Activated naive CD4-positive, alpha-beta T cell treated with anti-CD3 and anti-CD28 coated beads, Interleukin-2, amount 10 ng/mL, durations not matched to agents 7 days and 5 days (primary cell): ENCODE measurements at regions not wholly inside any gene's neighbourhood (a gene's known extent, or its start where the extent isn't known, plus 50 kb on each side); places are given as distances from the start of the nearest gene placed in this dataset.
"Not testable (repeated sequence)": the region's sequence is repeated elsewhere in the genome, so short reads cannot be mapped to it uniquely, and the experiment has no call there.

ENCODE experiments used
- CTCF ChIA-PET: fragments of 350-600 bp; sonication (Branson Sonifier 250); formaldehyde crosslinking; loops from one replicate; lab custom pipeline; 2021; ENCODE audit warnings: antibody characterized with exemption; lab: Charles Lee
- DNase-seq: peaks from one replicate; pipeline ENCODE4 v3.0.0-alpha.2; 2020
- H3K27ac Mint-ChIP-seq: one replicate; pipeline ENCODE4 v1.8.0; 2021; ENCODE audit warnings: mild to moderate bottlenecking, moderate library complexity, mixed read lengths
- H3K27me3 Mint-ChIP-seq: one replicate; pipeline ENCODE4 v1.8.0; 2021; ENCODE audit warnings: mild to moderate bottlenecking, mixed read lengths
- H3K36me3 Mint-ChIP-seq: one replicate; pipeline ENCODE4 v1.8.0; 2021; ENCODE audit warnings: mixed read lengths
- H3K4me1 Mint-ChIP-seq: one replicate; pipeline ENCODE4 v1.8.0; 2021; ENCODE audit warnings: mixed read lengths
- H3K4me3 Mint-ChIP-seq: one replicate; pipeline ENCODE4 v1.8.0; 2021; ENCODE audit warnings: mild to moderate bottlenecking, moderate library complexity, mixed read lengths
- H3K9me3 Mint-ChIP-seq: one replicate; pipeline ENCODE4 v1.8.0; 2021; ENCODE audit warnings: mixed read lengths

DNA sequence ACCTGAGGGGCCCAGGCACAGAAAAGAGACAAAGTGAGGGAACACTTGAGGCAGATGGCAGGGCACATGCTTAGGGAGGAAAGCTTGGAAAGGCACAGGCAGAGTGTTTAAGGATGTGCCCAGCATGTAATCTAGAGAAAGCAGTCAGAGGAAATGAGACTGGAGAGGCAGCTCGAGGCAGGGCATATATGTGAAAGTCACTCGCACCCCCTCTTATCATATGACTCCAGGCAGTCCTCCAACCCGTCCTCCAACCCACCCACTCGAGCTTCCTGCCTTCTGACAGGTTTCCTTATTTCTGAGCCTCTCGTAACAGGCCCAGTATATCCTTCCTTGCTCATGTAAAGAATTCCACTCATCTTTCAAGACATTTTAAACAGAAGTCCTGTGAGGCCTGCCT lies 294.0 kb downstream of the SOX2 start:
- CTCF ChIA-PET: no interaction called here
- H3K27ac Mint-ChIP-seq: no peak overlapping the region
- H3K4me3 Mint-ChIP-seq: no peak overlapping the region

DNA sequence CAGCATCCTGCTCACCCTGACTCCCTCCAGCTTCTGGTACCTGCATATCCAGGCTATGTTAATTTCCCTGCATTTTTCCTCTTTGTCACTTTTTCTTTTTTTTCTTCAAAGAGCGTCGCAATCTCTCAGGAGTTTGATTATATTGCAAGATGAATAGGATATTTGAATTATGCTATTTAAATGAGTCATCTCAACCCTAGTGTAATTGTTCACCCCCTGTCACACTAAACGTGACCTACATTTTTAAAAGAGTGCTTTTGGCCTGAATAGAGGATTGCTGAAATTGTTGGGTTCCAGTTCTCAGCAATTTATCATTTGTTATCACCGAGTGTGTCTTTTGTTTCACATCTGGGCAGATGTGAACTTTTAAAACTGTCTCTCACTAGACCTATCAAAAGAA lies 294.7 kb downstream of the SOX2 start:
- Mint-ChIP-seq H3K9me3 (no peaks in the 10 kb centered on the region), H3K4me1 (no peaks in the 10 kb centered on the region), H3K4me3 (no peak overlapping the region)

More for the DNA sequence above, 294.0 kb downstream of the SOX2 start:
- Mint-ChIP-seq H3K4me1 (no peaks in the 10 kb centered on the region), H3K36me3 (no peaks in the 10 kb centered on the region), H3K9me3 (no peaks in the 10 kb centered on the region), H3K27me3 (no peaks in the 10 kb centered on the region)
- no peak for DNase-seq

DNA sequence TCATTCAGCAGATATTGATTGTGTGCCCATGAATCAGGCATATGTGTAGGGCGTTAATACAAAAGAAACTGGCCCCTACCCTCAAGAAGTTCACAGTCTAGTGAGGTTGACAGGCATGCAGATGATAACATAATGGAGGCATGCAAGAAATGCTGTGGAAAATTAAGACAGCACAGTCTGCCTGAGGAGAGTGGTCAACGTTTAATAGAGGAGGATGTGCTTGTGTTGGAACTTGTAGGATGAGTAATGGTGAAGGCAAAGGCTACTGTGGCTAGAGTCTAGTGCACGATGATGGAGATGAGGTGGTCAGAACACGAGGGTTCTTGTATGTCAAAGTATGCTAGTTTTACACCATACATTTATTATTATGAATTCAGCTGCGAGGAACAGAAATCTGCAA lies 295.7 kb downstream of the SOX2 start:
- no peak overlapping the region for H3K27ac Mint-ChIP-seq
- no peaks in the 10 kb centered on the region for H3K9me3 Mint-ChIP-seq
- H3K36me3 Mint-ChIP-seq: no peaks in the 10 kb centered on the region
- H3K4me3 Mint-ChIP-seq: no peak overlapping the region
- DNase-seq: no peak
- no peaks in the 10 kb centered on the region for H3K4me1 Mint-ChIP-seq
- no peaks in the 10 kb centered on the region for H3K27me3 Mint-ChIP-seq
- CTCF ChIA-PET: no interaction called here

More for the DNA sequence above, 294.7 kb downstream of the SOX2 start:
- no peak overlapping the region for H3K27ac Mint-ChIP-seq
- DNase-seq: no peak
- no peaks in the 10 kb centered on the region for H3K36me3 Mint-ChIP-seq
- no peaks in the 10 kb centered on the region for H3K27me3 Mint-ChIP-seq
- CTCF ChIA-PET: no interaction called here

DNA sequence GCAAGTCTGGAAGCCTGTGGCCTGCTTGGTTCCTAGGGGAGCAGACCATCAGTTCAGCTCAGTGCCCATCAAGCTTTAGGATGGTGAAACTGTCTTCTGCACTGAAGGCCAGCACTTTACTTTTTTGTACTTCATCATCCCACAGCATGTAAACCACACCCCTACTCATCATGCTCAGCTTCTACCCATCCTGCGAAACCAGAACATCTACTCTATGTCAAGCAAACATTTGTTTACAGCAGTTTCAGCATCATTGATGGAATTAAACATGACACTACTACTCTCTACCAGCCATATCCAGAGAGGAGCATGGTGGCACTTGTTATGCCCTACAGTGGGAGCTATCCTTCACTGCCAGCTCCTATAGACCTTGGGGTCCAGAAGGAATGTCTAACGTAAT lies 306.6 kb downstream of the SOX2 start:
- DNase-seq: no peak
- no peaks in the 10 kb centered on the region for H3K36me3 Mint-ChIP-seq
- H3K4me1 Mint-ChIP-seq: no peaks in the 10 kb centered on the region
- no peak overlapping the region for H3K4me3 Mint-ChIP-seq
- H3K9me3 Mint-ChIP-seq: no peaks in the 10 kb centered on the region
- no peak overlapping the region for H3K27ac Mint-ChIP-seq
- peaks cover 3% of the 10 kb centered on the region for H3K27me3 Mint-ChIP-seq
- CTCF ChIA-PET: no interaction called here

DNA sequence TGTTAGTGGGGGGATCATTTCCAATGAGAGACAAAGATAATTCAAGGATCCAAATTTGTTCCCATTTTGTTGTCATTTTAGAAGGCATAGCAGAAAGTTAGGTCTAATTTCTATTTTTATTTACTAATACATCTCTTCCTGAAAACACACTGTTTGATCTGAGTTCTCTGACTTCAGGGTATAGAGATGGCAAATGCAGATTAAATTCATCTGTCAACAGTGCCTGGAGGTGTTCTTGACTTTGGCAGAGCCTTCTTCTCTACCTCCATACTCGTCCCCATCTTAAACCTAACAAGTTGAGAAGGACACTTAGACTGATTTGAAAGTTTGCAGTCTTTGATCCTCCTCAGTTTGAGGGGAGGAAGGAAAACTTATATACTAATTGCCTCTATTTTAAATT lies 308.2 kb downstream of the SOX2 start:
- H3K4me3 Mint-ChIP-seq: no peak overlapping the region
- no peak for DNase-seq
- H3K27ac Mint-ChIP-seq: no peak overlapping the region
- H3K36me3 Mint-ChIP-seq: no peaks in the 10 kb centered on the region
- H3K9me3 Mint-ChIP-seq: no peaks in the 10 kb centered on the region
- peaks cover 3% of the 10 kb centered on the region for H3K27me3 Mint-ChIP-seq
- CTCF ChIA-PET: no interaction called here
- no peaks in the 10 kb centered on the region for H3K4me1 Mint-ChIP-seq

DNA sequence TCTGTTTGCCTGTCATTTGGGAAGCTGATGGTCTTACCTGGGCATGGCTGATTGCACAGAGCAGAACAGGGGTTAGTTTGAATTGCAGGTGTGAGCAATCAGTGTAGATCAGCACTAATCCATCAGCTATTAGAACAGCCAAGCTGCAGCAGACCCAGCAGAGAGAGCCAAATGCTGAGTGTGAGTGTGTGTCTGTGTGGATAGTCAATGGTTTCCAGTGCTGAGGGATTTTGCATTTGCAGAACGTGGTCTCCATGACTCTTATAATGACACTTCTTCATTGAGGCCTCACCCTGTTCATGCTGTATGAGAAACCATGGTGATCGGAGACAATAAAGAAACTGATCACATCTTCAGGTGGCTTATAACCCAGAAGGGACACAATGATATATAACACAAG lies 312.1 kb downstream of the SOX2 start:
- Mint-ChIP-seq H3K4me3 (no peak overlapping the region), H3K9me3 (no peaks in the 10 kb centered on the region), H3K27me3 (peaks cover under 1% of the 10 kb centered on the region), H3K27ac (no peak overlapping the region), H3K36me3 (no peaks in the 10 kb centered on the region), H3K4me1 (no peaks in the 10 kb centered on the region)
- CTCF ChIA-PET: no interaction called here
- DNase-seq: no peak

DNA sequence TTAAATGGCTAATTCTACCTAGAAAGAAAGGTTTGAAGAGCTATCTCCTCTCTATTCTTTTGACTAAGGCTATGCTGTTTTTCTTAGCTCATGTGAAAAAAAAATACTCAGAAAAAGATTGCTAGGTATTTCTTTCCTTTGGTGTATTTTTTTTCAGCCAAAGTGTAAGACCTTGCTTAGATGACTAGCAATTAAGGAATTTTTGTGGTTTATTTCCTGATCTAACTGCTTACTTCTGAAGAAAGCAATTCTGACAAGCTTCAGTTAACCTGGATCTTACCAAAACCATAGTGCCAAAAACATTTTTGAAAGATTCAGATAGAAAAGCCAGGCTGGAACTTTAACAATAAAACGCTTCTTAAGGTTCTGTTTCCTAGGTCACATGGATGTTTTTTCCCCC lies 315.6 kb downstream of the SOX2 start:
- CTCF ChIA-PET: no interaction called here
- Mint-ChIP-seq H3K4me1 (no peaks in the 10 kb centered on the region), H3K27me3 (no peaks in the 10 kb centered on the region), H3K4me3 (no peak overlapping the region), H3K36me3 (no peaks in the 10 kb centered on the region), H3K27ac (no peak overlapping the region), H3K9me3 (no peaks in the 10 kb centered on the region)
- no peak for DNase-seq

DNA sequence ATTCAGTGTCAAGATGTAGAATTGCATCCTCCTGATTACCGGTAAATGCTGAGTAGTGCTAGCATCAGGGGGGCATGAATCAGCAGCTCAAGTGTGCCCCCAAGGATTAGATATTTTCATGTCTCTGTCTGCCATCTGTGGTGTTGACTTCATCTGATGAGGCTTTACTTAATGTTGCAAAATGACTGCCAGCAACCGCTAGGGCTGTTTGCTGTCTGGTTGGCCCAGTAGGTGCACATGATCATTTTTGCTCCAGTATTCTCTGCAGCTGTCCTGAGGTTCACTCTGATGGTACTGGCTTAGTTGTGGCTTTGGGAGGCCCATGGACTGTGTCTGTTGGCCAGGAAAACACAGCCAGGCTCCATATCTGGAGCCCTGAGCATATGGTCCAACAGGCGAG lies 316.4 kb downstream of the SOX2 start:
- Mint-ChIP-seq H3K36me3 (no peaks in the 10 kb centered on the region), H3K27me3 (no peaks in the 10 kb centered on the region), H3K4me1 (no peaks in the 10 kb centered on the region), H3K27ac (no peak overlapping the region), H3K4me3 (no peak overlapping the region), H3K9me3 (no peaks in the 10 kb centered on the region)
- CTCF ChIA-PET: no interaction called here
- DNase-seq: no peak

DNA sequence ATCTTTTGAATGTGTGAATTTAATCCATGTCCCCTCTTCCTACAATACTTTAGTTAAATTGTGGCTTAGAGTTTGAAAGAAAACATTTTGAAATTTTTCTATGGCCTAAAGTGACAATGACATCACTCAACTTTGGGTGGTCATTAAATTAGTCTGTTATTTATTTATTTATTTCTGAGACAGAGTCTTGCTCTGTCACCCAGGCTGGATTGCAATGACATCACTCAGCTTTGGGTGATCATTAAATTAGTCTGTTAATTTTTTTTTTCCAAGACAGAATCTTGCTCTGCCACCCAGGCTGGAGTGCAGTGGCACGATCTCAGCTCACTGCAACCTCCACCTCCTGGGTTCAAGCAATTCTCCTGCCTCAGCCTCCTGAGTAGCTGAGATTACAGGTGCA lies 322.5 kb downstream of the SOX2 start:
- H3K4me1 Mint-ChIP-seq, H3K9me3 Mint-ChIP-seq, H3K27me3 Mint-ChIP-seq, CTCF ChIA-PET, H3K36me3 Mint-ChIP-seq, H3K4me3 Mint-ChIP-seq, H3K27ac Mint-ChIP-seq, DNase-seq: not testable (repeated sequence)

DNA sequence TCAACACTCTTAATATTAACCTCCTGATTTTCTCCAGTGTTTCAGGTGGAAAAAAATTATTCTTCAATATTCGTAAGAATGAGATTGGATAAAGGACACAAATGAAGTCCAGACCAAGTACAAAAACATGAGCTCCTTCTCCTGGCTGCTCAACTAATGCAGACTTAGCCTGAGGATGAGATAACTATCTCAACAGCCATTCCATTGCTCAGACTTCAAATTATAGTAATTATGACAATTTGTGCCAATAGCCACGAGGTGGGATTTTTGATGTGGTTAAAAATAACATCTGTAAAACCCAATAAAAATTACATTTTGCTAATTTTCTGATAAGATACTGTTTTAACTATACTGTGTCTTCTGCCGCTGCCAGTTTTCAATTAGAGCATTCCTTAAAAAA lies 323.6 kb downstream of the SOX2 start:
- CTCF ChIA-PET: no interaction called here
- H3K27ac Mint-ChIP-seq: no peak overlapping the region
- peaks cover 4% of the 10 kb centered on the region for H3K9me3 Mint-ChIP-seq
- no peaks in the 10 kb centered on the region for H3K27me3 Mint-ChIP-seq
- H3K4me1 Mint-ChIP-seq: no peaks in the 10 kb centered on the region
- no peaks in the 10 kb centered on the region for H3K36me3 Mint-ChIP-seq
- no peak overlapping the region for H3K4me3 Mint-ChIP-seq
- DNase-seq: no peak

DNA sequence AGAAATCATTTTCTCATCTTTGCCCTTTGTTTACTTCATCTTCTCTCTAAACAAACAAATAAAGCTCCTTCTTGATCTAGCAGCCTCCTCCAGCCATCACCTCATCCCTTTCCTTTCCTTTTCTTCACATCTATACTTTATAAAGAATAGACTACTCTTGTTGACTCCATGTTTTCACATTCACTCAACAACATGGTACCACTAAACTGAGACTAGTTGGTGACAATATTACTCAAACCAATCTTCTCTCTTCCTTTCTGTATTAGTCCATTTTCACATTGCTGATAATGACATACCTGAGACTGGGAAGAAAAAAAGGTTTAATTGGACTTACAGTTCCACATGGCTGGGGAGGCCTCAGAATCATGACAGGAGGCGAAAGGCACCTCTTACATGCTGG lies 324.7 kb downstream of the SOX2 start:
- peaks cover 4% of the 10 kb centered on the region for H3K9me3 Mint-ChIP-seq
- no peaks in the 10 kb centered on the region for H3K36me3 Mint-ChIP-seq
- CTCF ChIA-PET: no interaction called here
- no peak overlapping the region for H3K27ac Mint-ChIP-seq
- no peak overlapping the region for H3K4me3 Mint-ChIP-seq
- no peak for DNase-seq
- H3K4me1 Mint-ChIP-seq: no peaks in the 10 kb centered on the region
- H3K27me3 Mint-ChIP-seq: no peaks in the 10 kb centered on the region

DNA sequence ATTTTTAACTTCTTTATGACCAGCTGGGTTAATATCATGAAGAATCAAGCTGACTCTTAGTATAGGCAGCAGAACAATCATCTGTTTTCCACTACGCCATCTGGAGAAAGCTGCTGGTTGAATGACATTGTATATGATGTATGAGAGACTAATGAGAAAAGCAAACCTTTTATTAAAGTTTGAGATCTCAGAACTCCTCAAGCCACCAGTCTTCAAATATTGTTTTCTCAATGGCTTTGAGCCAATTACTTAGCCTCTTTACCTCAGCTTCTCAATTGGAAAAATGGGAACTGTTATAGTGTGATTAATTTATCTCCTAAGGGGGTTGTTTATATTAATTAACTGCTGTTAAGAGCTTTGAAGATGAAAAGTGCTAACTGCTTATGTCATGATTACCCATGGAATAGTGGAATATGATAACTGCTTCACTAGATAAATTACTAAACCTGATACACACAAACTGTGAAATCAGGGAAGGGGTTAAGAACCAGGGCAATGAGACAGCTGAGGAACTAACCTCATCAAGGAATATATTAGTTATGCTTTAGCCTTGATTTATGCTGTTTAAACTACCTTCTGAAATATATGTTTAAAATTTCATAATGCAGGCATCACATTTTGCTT lies 330.1 kb downstream of the SOX2 start:
- Mint-ChIP-seq H3K4me1 (no peaks in the 10 kb centered on the region), H3K36me3 (no peaks in the 10 kb centered on the region), H3K4me3 (no peak overlapping the region), H3K9me3 (peaks cover 4% of the 10 kb centered on the region), H3K27ac (no peak overlapping the region), H3K27me3 (no peaks in the 10 kb centered on the region)
- DNase-seq: no peak
- CTCF ChIA-PET: no interaction called here

DNA sequence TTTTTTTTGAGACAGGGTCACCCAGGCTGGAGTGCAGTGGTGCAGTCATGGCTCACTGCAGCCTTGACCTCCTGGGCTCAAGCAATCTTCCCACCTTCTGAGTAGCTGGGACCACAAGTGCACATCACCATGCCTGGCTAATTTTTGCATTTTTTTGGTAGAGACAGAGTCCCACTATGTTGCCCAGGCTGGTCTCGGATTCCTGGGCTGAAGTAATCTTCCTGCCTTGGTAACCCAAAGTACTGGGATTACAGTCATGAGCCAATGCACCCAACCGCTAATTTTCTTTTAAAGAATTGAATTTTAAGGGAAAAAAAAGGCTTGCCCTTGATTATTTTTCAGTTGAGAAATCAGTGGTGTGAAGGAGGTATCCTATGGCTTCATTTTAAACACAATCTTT lies 334.0 kb downstream of the SOX2 start:
- Mint-ChIP-seq H3K27ac (no peak overlapping the region), H3K36me3 (no peaks in the 10 kb centered on the region)

DNA sequence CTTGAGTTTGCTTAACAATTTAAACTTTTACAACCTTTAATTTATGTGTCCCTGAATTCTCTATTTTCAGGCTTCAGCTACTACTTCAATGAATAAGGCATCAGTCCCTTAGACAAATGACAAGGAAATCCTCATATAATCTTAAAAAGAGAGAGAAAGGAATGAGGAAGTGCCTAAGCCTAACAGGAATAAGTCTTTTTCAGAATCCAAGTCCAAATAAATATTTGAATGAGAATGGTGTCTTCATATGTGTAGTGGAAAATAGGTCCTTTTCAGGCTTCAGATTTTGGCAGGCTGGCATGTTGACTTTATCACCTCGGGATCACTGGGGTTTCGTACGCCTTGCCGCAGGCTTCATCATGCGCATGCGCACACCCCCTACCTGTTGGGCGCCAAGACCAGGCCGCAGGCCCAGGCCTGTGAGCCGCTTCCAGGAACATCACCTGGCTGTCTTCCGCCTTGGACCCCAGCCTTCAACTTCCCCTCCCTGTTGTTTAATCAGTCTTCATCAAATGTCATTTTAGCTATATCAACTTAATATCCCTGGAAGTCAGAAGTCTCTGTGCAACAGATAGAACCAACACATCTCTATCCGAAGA lies 334.5 kb downstream of the SOX2 start:
- no peaks in the 10 kb centered on the region for H3K4me1 Mint-ChIP-seq
- no peaks in the 10 kb centered on the region for H3K36me3 Mint-ChIP-seq
- H3K27me3 Mint-ChIP-seq: no peaks in the 10 kb centered on the region
- H3K9me3 Mint-ChIP-seq: peaks cover 4% of the 10 kb centered on the region
- no peak overlapping the region for H3K4me3 Mint-ChIP-seq
- CTCF ChIA-PET: no interaction called here
- H3K27ac Mint-ChIP-seq: no peak overlapping the region
- DNase-seq: no peak

More for the DNA sequence above, 334.0 kb downstream of the SOX2 start:
- no peak for DNase-seq
- no peaks in the 10 kb centered on the region for H3K27me3 Mint-ChIP-seq
- no peak overlapping the region for H3K4me3 Mint-ChIP-seq
- H3K9me3 Mint-ChIP-seq: peaks cover 4% of the 10 kb centered on the region
- no peaks in the 10 kb centered on the region for H3K4me1 Mint-ChIP-seq
- CTCF ChIA-PET: no interaction called here

DNA sequence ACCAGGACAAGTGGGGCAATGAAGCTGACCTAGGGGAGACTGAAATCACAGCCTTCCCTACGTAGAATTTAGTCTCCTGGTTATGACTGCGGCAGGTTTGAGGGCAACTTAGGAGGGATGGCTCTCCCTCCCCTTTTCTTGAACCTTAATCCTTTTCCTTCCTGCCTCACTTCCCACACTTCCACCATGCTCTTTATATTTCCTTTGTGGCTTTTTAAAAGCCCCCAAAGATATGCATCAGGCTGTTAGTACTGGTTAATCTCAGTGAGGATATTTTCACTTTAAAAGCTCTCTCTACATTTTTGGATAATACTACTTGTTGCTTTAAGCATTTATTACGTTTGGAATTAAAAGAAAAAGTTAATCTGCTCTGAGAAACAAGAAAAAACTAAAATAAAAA lies 339.2 kb downstream of the SOX2 start:
- H3K27me3 Mint-ChIP-seq: no peaks in the 10 kb centered on the region
- peaks cover 2% of the 10 kb centered on the region for H3K9me3 Mint-ChIP-seq
- no peaks in the 10 kb centered on the region for H3K36me3 Mint-ChIP-seq
- DNase-seq: no peak
- no peak overlapping the region for H3K27ac Mint-ChIP-seq
- no peaks in the 10 kb centered on the region for H3K4me1 Mint-ChIP-seq
- CTCF ChIA-PET: no interaction called here
- H3K4me3 Mint-ChIP-seq: no peak overlapping the region
